Femur (tissue), 1 donor: ENCODE measurements at regions not wholly inside any gene's neighbourhood (a gene's known extent, or its start where the extent isn't known, plus 50 kb on each side); places are given as distances from the start of the nearest gene placed in this dataset.
"Not testable (repeated sequence)": the region's sequence is repeated elsewhere in the genome, so short reads cannot be mapped to it uniquely, and the experiment has no call there.

ENCODE experiments used
- DNase-seq: peaks from one replicate; pipeline ENCODE4 v3.0.0-alpha.2; 2017

- no peak for DNase-seq
These were observed 388.7 kb upstream of the VSTM2A start for GRCh38 chr7:54153462-54153861.

DNA sequence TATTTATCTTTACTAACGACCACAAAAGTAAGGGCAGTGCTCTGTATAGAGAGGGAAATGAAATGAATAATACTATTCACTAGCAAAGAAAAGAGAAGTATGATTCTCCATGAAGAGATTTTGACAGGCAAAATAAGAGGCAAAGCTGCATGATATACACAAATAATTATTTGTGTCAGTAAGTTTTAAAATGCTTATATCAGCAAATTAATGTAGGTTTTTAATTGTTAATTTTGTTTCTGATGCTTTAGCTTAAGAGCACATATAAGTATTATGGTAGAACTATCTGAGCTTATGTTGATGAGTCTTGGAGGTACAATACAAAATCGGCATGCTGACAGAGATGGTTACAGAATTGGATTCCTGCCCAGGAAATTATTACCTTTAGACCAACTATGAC lies 383.1 kb upstream of the VSTM2A start:
- DNase-seq: no peak

GRCh38 chr7:54161621-54162020 lies 380.6 kb upstream of the VSTM2A start:
- no peak for DNase-seq

- no peak for DNase-seq
These were observed 375.8 kb upstream of the VSTM2A start for GRCh38 chr7:54166419-54166818.

GRCh38 chr7:54179321-54180029 lies 362.7 kb upstream of the VSTM2A start:
- DNase-seq: no peak

- DNase-seq: no peak
These were observed 361.4 kb upstream of the VSTM2A start for GRCh38 chr7:54180796-54181195.

DNA sequence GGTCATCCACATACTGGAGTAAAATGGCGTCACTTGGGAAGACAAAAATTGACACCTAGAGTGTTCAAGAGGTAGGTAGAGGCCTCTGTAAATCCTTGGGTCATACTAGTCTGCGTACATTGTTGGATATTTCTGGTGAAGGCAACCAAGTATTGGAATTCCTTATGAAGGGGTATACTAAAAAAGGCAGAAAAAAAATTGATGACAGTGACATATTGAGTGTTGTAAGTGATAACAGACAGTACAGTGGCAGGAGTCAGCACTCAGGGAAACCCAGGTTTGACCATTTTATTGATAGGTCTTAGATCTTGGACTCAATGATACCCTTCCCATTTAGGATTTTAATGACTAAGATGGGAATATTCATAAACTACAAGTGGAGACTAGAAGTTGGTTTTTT lies 359.1 kb upstream of the VSTM2A start:
- DNase-seq: no peak

DNA sequence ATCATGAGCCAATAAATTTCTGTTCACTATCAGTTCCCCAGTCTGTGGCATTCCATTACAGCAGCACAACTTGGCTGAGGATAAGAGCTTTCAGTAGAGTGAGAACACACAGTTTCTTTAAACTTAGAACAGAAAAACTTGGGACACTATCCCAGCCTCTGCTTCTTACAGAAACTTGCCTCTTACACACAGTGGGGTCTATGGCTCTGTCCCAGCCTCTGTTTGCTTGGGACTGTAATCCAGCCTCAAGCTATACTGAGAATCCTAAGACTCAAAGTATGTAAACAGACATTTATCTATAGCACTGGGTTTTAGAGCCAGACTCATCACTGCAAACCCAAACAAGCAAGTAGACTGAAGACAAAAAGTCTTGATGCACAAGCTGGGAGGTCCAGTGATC lies 355.8 kb upstream of the VSTM2A start:
- no peak for DNase-seq

DNA sequence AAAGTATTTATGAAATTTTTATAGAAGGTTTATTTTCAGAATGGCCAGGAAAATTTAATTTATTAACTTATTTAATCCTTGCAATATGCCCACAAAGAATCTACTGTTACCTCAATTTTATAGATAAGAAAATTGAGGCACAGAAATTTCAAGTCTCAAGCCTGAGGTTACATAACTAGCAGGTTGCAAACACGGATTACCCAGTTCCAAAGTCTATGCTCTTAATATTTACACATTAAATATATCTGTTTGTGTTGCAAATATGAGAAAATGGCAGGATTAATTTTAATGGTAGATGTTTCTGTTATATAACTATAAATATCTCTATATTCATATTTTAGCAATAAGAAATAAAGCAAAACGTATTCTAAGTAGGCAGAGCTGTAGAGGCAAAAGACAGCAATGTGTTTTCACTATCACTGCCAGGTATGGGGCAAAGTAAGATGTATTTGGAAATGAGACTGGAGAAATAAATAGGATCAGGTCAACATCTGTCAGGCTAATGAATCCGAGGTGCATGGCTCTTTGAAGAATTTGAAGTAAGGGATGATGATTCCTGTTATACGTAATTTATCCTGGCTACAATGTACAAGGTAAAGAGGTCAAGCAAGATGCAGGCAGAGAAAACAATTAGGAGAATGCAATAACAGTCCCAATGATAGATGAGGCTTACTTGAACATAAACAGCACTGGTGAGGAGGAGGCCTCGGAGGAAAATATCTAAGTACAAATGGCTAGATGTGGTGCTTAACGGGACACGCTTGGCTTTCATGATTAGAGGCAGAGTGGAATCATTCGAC lies 354.1 kb upstream of the VSTM2A start:
- DNase-seq: no peak

DNA sequence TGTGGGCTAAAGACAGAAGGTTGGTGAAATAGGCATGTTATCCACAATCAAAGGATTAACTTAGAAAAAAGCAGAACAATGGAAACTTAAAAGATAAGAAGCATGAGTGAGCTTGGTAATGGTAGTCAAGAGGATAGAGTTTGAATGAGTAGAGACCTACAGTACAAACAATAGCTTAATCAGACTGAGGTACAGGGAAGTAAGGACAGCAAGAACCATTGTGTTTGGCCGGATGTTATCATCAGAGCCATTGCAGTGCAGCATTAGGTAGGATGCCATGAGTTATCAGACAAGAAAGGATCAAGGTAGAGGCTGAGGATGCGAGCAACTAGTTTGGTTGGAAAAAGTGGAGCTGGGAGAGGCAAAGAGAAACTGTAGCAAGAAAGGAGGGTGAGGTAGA lies 353.3 kb upstream of the VSTM2A start:
- DNase-seq: no peak

DNA sequence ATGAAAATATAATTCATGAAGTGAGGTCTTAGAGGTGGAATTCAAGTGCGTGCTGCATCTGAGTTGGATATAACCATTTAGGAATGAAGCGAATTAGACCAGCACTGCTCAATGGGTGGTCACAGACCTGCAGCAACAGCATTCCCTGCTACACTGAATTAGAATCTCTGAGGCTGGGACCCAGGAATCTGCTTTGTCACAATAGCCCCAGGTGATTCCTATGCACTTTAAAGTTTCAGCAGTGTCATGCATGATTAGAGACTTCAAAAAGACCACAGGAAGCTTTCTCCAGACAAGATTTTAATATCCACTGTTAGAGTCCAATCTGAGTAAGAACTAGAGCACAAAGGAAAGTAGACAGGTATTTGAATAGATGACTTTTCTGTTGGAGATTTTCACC lies 352.8 kb upstream of the VSTM2A start:
- no peak for DNase-seq

GRCh38 chr7:54201501-54201900 lies 340.7 kb upstream of the VSTM2A start:
- DNase-seq: no peak

DNA sequence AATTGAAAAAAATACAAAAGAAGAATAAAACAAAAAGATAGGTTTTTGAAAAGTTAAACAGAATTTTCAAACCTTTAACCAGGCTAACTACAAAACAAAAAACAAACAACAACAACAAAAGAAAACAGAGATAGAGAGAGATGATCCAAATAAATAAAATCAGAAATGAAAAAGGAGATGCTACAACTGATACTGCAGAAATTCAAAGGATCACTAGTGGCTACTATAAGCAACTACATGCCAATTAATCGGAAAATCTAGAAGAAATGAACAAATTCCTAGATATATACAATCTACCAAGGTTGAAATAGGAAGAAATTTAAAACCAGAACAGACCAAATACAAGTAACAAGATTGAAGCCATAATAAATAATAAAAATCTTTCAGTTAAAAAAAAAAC lies 326.8 kb upstream of the VSTM2A start:
- no peak for DNase-seq

DNA sequence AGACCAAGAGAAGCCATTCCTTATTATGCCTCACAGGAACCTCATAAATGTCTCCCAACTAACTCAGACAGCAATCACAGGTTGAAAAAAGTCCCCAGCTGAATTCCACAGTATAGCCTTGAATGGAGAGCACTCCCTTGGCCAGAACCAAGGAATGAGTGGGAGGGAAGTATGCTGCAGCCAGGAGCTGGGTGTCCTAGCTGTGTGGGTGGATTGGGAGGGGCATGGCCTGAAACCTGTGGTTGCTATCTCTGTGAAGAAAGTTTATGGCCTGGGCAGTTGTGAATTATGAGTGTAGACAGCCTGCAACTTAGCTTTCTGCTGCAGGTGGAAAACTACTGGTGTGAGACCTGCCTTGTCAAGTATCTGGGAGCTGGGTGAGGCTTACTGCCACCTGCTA lies 316.1 kb upstream of the VSTM2A start:
- not testable (repeated sequence) for DNase-seq

GRCh38 chr7:54242776-54243175 lies 299.4 kb upstream of the VSTM2A start:
- DNase-seq: no peak

- no peak for DNase-seq
These were observed 297.2 kb upstream of the VSTM2A start for GRCh38 chr7:54245020-54245419.

DNA sequence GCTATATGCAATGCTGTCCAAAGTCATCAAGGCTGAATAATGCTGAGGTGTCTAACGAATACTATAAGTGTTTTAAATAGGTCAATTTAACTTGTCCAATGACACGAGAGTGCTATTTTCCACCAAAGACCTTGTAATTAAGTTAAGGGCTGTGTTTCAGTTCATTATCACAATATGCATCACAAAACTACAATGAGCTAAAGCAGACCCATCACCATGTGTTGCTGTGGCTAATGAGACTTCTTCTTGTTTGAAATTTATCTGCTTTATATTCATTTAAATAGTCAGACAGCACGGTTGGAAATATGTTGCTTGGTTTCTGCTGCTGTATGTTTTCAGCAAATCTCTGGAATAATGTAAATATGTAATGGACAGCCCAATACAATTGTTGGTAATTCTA lies 292.5 kb upstream of the VSTM2A start:
- DNase-seq: no peak

GRCh38 chr7:54252256-54253035 lies 289.7 kb upstream of the VSTM2A start:
- DNase-seq: no peak

DNA sequence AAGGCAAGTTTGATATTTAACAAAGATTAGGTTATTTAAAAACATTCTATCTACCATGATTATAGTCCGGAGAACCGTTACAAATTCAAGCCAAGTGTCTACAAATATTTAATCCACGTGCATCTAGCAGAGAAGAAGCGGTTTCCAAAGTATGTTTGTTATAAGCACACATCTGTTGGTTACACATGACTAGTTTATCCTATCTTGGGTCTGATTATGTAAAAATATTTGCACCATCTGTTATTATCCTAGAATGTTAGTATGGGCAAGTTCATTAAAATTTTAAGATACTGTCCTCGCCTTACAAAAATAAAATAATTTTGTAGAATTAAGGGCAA lies 289.2 kb upstream of the VSTM2A start:
- no peak for DNase-seq

DNA sequence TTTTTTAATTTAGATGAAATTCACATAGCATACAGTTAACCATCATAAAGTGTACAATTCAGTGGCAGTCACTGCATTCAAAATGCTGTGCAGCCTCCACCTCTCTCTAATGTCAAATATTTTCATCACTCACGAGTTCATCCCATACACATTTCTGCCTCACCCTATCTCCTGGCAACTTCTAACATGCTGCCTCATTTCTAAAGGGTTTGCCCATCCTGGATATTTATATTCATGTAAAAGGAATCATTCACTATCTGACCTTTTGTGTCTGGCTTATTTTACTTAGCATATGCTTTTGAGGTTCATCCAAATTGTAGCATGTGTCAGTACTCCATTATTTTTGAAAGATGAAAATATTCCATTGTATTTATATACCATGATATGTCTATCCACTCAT lies 286.9 kb upstream of the VSTM2A start:
- DNase-seq: no peak

- no peak for DNase-seq
These were observed 283.0 kb upstream of the VSTM2A start for GRCh38 chr7:54259185-54259584.

GRCh38 chr7:54260941-54261371 lies 281.2 kb upstream of the VSTM2A start:
- no peak for DNase-seq

- no peak for DNase-seq
These were observed 263.3 kb upstream of the VSTM2A start for GRCh38 chr7:54278847-54279246.
